ENCODE measurements at regions not wholly inside any gene's neighbourhood (a gene's known extent, or its start where the extent isn't known, plus 50 kb on each side); places are given as distances from the start of the nearest gene placed in this dataset.

DNA sequence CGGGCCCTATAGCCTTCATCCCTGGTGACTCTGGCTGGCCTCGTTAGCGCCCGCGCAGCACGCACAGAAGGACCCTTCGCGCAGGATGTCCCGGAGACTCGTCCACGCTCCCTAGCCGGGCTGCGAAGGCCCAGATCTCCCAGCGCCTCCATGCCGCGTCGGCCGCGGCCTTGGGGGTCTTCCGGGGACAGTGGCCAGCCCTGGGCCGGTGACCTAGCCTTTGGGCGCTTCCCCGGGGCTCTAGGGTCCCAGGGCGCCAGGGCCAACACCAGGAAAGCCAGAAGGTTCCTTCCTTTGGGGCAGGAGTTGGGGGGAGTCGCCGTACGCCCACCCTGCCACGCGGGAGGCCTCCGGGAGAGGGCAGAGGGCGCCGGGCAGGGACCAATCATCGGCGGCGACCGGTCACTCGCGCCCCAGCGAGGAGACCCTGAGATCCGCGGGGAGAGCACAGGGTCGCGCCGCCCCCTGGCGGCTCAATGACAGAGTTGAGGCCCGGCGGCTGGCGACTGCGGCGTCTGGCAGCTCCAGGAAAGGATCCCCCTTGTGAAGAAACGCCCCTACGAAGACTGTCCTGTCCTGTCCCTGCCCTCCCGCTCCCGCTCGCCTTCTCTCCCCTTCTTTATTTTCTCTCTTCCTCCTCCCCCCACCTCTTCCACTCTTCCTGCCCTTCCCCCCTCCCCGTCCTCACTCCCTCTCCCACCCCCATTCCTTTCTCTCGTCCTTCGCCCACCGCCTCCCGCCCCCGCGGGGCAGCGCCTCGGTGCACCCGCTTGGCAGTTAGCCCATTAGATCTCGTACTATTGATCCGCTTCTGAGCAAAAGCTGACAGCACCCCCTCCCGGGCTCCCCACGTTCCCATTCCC is 62.3 kb upstream of the LBX1 start (continued):
- no peak for TF ChIP-seq HNF1B (CRISPR knock-in tag; IDR thresholded peaks at IDR 0.05)
- TF ChIP-seq SAP130 (CRISPR knock-in tag; IDR thresholded peaks at IDR 0.05; ENCODE audit: low read depth), result peak; percentile 20; the same call in 1 of the 2 replicates
- peak; percentile 49 to 55; a peak in 1 of 4 replicates for TF ChIP-seq HMGXB4 (CRISPR knock-in tag; IDR thresholded peaks at IDR 0.05; ENCODE audit: borderline replicate concordance in 1 of 2, low read depth in 1 of 2)
- no peak for TF ChIP-seq ZNF792 (CRISPR knock-in tag; IDR thresholded peaks at IDR 0.05)
- no peak for TF ChIP-seq NR2C2 (CRISPR knock-in tag; IDR thresholded peaks at IDR 0.05; ENCODE audit: borderline replicate concordance)
- TF ChIP-seq ZNF891 (CRISPR knock-in tag; IDR thresholded peaks at IDR 0.05), result 0 out of 2 replicates have a peak, but pooled peaks have one; percentile 25
- TF ChIP-seq KMT2A (CRISPR knock-in tag; IDR thresholded peaks at IDR 0.05), result 0 out of 2 replicates have a peak, but pooled peaks have one; percentile 33
- no peak for TF ChIP-seq HOXA9 (CRISPR knock-in tag; IDR thresholded peaks at IDR 0.05; ENCODE audit: borderline replicate concordance)
- no peak for TF ChIP-seq ZNF24 (IDR thresholded peaks at IDR 0.05)
- no peak for TF ChIP-seq EP300 (IDR thresholded peaks at IDR 0.05; ENCODE audit: low read depth in 2 of 2, low read length in 2 of 2)
- TF ChIP-seq EP300 (CRISPR knock-in tag; IDR thresholded peaks at IDR 0.05; ENCODE audit: borderline replicate concordance), result no peak
- TF ChIP-seq MED8 (CRISPR knock-in tag; IDR thresholded peaks at IDR 0.05; ENCODE audit: insufficient replicate concordance), result no peak
- 0 out of 2 replicates have a peak, but pooled peaks have one; percentile 41 for TF ChIP-seq ZNF777 (CRISPR knock-in tag; IDR thresholded peaks at IDR 0.05)
- TF ChIP-seq ZNF329 (CRISPR knock-in tag; IDR thresholded peaks at IDR 0.05; ENCODE audit: low read depth), result no peak
- TF ChIP-seq IKZF4 (CRISPR knock-in tag; IDR thresholded peaks at IDR 0.05; ENCODE audit: borderline replicate concordance, low read depth, not compliant biosample characterization), result no peak
- peak; percentile 56; the same call in 1 of the 2 replicates for TF ChIP-seq MTA1 (CRISPR knock-in tag; IDR thresholded peaks at IDR 0.05; ENCODE audit: borderline replicate concordance)
- TF ChIP-seq NFKBIZ (CRISPR knock-in tag; IDR thresholded peaks at IDR 0.05), result no peak
- no peak for TF ChIP-seq ZNF784 (CRISPR knock-in tag; IDR thresholded peaks at IDR 0.05; ENCODE audit: borderline replicate concordance)
- TF ChIP-seq, protein P1, sequence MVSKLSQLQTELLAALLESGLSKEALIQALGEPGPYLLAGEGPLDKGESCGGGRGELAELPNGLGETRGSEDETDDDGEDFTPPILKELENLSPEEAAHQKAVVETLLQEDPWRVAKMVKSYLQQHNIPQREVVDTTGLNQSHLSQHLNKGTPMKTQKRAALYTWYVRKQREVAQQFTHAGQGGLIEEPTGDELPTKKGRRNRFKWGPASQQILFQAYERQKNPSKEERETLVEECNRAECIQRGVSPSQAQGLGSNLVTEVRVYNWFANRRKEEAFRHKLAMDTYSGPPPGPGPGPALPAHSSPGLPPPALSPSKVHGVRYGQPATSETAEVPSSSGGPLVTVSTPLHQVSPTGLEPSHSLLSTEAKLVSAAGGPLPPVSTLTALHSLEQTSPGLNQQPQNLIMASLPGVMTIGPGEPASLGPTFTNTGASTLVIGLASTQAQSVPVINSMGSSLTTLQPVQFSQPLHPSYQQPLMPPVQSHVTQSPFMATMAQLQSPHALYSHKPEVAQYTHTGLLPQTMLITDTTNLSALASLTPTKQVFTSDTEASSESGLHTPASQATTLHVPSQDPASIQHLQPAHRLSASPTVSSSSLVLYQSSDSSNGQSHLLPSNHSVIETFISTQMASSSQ (IDR thresholded peaks at IDR 0.05; ENCODE audit: low read depth), result no peak
- TF ChIP-seq, protein P1 (CRISPR knock-in tag; IDR thresholded peaks at IDR 0.05; ENCODE audit: borderline replicate concordance), result no peak
- no peak for TF ChIP-seq MAFF (IDR thresholded peaks at IDR 0.05; ENCODE audit: low read depth, low read length)

All from HepG2 (cell line).